ENCODE measurements at regions not wholly inside any gene's neighbourhood (a gene's known extent, or its start where the extent isn't known, plus 50 kb on each side); places are given as distances from the start of the nearest gene placed in this dataset.

GRCh38 chr5:153399595-153399994 lies 90.9 kb upstream of the GRIA1 start:
- no peak for TF ChIP-seq RELB (IDR thresholded peaks at IDR 0.05; ENCODE audit: low read depth)
- TF ChIP-seq CTCF (IDR thresholded peaks at IDR 0.05 in 2 of 3, conservative IDR thresholded peaks at IDR 0.05 in 1 of 3; ENCODE audit: control insufficient read depth in 2 of 3, extremely low read depth in 1 of 3, insufficient read depth in 1 of 3, low read depth in 3 of 3, low read length in 3 of 3): no peak
- TF ChIP-seq STAT3 (IDR thresholded peaks at IDR 0.05; ENCODE audit: low read depth, low read length): no peak
